ENCODE measurements at regions not wholly inside any gene's neighbourhood (a gene's known extent, or its start where the extent isn't known, plus 50 kb on each side); places are given as distances from the start of the nearest gene placed in this dataset.

DNA sequence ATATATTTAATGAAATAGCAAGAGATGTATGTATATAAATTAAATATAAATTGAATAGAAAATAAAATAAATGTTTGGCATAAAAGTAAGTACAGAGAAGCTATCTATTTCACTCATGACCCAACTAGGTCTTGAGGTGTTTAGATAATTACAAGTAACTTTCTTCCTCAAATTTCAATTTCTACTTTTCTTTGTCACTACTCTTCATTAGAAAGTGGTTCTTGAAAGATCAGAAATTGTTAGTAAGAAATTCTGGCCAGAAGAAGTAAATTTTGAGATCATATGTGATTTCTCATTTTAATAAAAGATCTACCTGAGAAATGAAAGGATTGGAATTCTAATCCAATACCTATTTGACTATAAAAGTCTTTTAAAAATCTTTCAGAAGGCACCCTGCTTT, 126.9 kb downstream of the BTC start:
- no peak for DNase-seq (ENCODE audit: low read depth)
- TF ChIP-seq, protein P1, sequence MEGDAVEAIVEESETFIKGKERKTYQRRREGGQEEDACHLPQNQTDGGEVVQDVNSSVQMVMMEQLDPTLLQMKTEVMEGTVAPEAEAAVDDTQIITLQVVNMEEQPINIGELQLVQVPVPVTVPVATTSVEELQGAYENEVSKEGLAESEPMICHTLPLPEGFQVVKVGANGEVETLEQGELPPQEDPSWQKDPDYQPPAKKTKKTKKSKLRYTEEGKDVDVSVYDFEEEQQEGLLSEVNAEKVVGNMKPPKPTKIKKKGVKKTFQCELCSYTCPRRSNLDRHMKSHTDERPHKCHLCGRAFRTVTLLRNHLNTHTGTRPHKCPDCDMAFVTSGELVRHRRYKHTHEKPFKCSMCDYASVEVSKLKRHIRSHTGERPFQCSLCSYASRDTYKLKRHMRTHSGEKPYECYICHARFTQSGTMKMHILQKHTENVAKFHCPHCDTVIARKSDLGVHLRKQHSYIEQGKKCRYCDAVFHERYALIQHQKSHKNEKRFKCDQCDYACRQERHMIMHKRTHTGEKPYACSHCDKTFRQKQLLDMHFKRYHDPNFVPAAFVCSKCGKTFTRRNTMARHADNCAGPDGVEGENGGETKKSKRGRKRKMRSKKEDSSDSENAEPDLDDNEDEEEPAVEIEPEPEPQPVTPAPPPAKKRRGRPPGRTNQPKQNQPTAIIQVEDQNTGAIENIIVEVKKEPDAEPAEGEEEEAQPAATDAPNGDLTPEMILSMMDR (IDR thresholded peaks at IDR 0.05; ENCODE audit: insufficient read depth, low read depth, low read length, missing control alignments), result no peak
- H3K4me3 ChIP-seq (ENCODE audit: low read length), result no peak overlapping the region

DNA sequence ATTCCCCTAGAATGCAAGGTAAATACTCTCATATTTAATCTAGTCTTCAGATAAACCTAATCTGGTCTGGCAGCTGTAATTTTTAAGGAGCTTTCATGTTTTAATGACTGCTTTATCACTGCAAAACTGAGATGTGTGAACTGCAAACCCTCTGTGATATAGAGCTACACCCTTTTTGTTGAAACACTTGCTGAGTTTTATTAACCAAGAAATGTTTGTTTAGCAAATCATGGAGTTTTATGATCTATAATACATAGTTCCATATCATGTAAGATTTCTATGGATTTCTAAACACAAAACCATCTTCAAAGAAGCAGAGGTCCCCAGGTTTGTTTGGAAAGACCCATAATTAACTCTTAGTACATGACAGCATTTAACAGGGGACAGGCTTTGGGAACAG, 126.4 kb downstream of the BTC start:
- no peak for DNase-seq (ENCODE audit: low read depth)
- TF ChIP-seq, protein P1 (IDR thresholded peaks at IDR 0.05; ENCODE audit: insufficient read depth, low read depth, low read length, missing control alignments), result no peak
- no peak overlapping the region for H3K4me3 ChIP-seq (ENCODE audit: low read length)

DNA sequence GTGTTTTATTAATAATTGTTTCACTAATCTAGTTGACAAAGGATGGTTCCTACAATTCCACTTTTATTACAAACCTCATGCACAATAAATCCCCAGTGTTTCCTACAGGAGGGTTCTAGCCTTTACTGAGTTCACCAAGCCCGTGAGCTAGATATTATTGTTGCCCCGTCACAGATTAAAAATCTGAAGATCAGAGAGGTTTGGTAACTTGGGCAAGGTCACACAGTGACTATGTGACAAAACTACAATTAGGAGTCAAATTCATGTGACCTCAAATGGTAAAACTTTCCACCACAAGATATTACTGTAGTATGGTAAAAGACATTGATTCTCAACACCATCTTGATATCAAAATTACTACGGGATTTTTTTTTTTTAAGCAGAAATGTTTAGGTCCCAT, 124.6 kb downstream of the BTC start:
- TF ChIP-seq, protein P1 (IDR thresholded peaks at IDR 0.05; ENCODE audit: insufficient read depth, low read depth, low read length, missing control alignments), result no peak
- no peak overlapping the region for H3K4me3 ChIP-seq (ENCODE audit: low read length)
- DNase-seq (ENCODE audit: low read depth), result no peak

- no peak for DNase-seq (ENCODE audit: low read depth)
- no peak overlapping the region for H3K4me3 ChIP-seq (ENCODE audit: low read length)
- TF ChIP-seq, protein P1 (IDR thresholded peaks at IDR 0.05; ENCODE audit: insufficient read depth, low read depth, low read length, missing control alignments), result no peak
Measured at GRCh38 chr4:74670583-74670982, 123.7 kb downstream of the BTC start.

DNA sequence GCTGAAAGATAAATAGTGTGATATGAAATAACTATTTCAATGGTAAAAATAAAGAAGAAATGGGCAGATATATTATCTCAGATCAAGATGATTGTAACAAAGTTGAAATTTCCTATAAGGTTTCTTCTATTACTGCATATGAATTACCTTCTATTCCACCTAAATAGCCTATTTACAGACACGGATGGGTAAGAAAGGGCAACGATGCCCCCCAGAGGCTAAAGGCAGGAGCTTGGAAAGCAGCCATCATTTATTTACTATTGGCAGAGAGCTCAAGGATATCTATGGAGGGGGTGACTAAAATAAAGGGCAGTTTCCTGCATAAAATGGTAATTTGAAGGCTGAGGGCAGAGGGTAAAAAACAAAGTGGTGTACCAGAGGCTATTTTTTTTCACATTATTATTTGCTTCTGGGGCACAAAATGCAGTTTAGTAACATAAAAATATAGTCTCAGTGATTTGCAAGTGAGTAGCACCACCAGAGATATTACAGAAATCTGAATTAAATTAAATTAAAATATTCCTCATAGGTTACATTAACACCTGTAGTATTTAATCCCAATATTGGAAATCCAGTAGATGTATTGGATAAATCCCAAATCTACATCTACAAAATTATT, 123.1 kb downstream of the BTC start:
- peak; percentile 77 for DNase-seq (ENCODE audit: low read depth)
- H3K4me3 ChIP-seq (ENCODE audit: low read length), result no peak overlapping the region
- TF ChIP-seq, protein P1 (IDR thresholded peaks at IDR 0.05; ENCODE audit: insufficient read depth, low read depth, low read length, missing control alignments), result peak; percentile 77

DNA sequence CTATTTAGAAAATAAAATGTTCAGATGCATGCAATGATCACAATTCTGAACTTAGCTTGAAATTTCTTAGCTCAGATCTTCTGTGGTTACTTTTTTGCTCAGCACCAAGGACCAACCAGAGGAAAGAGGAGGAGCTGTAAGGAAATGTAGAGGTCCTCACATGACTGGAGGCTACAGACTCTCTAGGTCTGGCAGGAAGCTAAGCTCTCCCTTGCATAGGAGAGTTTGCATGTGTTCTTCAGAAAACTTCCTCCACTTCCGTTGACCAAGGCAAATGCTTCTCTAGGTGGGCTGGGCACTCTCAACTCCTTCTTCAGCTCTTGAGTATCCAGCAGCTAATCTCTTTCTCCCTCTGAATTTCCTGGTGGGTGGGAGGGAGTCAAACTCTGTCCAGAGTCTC, 119.6 kb downstream of the BTC start:
- TF ChIP-seq, protein P1 (IDR thresholded peaks at IDR 0.05; ENCODE audit: insufficient read depth, low read depth, low read length, missing control alignments), result no peak
- no peak overlapping the region for H3K4me3 ChIP-seq (ENCODE audit: low read length)
- no peak for DNase-seq (ENCODE audit: low read depth)

GRCh38 chr4:74675673-74676279, 118.5 kb downstream of the BTC start:
- peak; percentile 78 for DNase-seq (ENCODE audit: low read depth)
- TF ChIP-seq, protein P1 (IDR thresholded peaks at IDR 0.05; ENCODE audit: insufficient read depth, low read depth, low read length, missing control alignments), result peak; percentile 93
- H3K4me3 ChIP-seq (ENCODE audit: low read length), result no peak overlapping the region

Data from epithelial cell of esophagus (primary cell).